Stomach (tissue), 8 donors: ENCODE measurements at regions not wholly inside any gene's neighbourhood (a gene's known extent, or its start where the extent isn't known, plus 50 kb on each side); places are given as distances from the start of the nearest gene placed in this dataset.
"Not testable (repeated sequence)": the region's sequence is repeated elsewhere in the genome, so short reads cannot be mapped to it uniquely, and the experiment has no call there.

Experiments
- DNase-seq, 2 donors: peaks; one replicate each; pipeline versions ENCODE4 v3.0.0 to v3.0.0-alpha.2; 2013 to 2019
- H3K27ac ChIP-seq, 5 donors: fragments of 200-600 bp in 4 of 5; sonication (generic) in 4 of 5; one replicate each; pipeline ENCODE4 v1.5.1; 2013 to 2019; ENCODE audit warnings: mild to moderate bottlenecking in 1 of 5, moderate library complexity in 1 of 5
- H3K27me3 ChIP-seq, 3 donors: fragments of 200-600 bp; sonication (generic); one replicate each; pipeline ENCODE4 v1.5.1; 2017 to 2019; ENCODE audit warnings: mixed run types in 1 of 3
- H3K36me3 ChIP-seq, 4 donors: fragments of 200-600 bp; sonication (generic); 1 replicate in 3 of 4; 2 replicates in 1 of 4; pipeline ENCODE4 v1.5.1; 2016 to 2019
- H3K4me1 ChIP-seq, 4 donors: fragments of 200-600 bp; sonication (generic); one replicate each; pipeline ENCODE4 v1.5.1; 2016 to 2019
- H3K4me3 ChIP-seq, 4 donors: fragments of 200-600 bp; sonication (generic) in 3 of 4; one replicate each; pipeline ENCODE4 v1.5.1; 2016 to 2019; ENCODE audit warnings: mild to moderate bottlenecking in 1 of 4
- H3K9me3 ChIP-seq, 4 donors: fragments of 200-600 bp; sonication (generic); one replicate each; pipeline ENCODE4 v1.5.1; 2016 to 2019
- CTCF ChIP-seq, 7 experiments: fragments of 450-650 bp in 4 of 7; fragments of 200-600 bp in 3 of 7; sonication (generic) in 3 of 7; IDR thresholded peaks; one replicate each; pipeline ENCODE4 v1.5.1; 2016 to 2019; ENCODE audit warnings: antibody characterized with exemption in 7 of 7, control low read depth in 2 of 7, mild to moderate bottlenecking in 1 of 7
- EP300 ChIP-seq: sonication (generic); formaldehyde crosslinking; IDR thresholded peaks from one replicate; pipeline ENCODE4 v1.6.1; 2017; ENCODE audit warnings: antibody characterized with exemption
- POLR2A ChIP-seq, 4 donors: fragments of 450-650 bp; IDR thresholded peaks; one replicate each; pipeline ENCODE4 v1.6.1; 2016; ENCODE audit warnings: antibody characterized with exemption in 4 of 4, control low read depth in 2 of 4, mild to moderate bottlenecking in 1 of 4, moderate library complexity in 1 of 4
- POLR2AphosphoS5 ChIP-seq, 3 donors: sonication (generic); formaldehyde crosslinking; IDR thresholded peaks; one replicate each; pipeline ENCODE4 v1.6.1; 2016; ENCODE audit warnings: antibody characterized with exemption in 3 of 3
- WGBS, 5 donors: extraction: QIAGEN DNeasy Blood & Tissue Kit in 3 of 5; methylation state at CpG; one replicate each; pipeline versions ENCODE4 v1.1.5 to v1.1.7; 2013 to 2018; 5-methylcytosine and 5-hydroxymethylcytosine counted together
- intact Hi-C: fragments of 100-400 bp; cut with DNase I; formaldehyde crosslinking; loops from one replicate; pipeline ENCODE4 v1.15.1; 2023; ENCODE audit warnings: low total_unique reads
- donor health status: healthy with polysubstance abuse.
- donor health status: Bipolar disorder and iron deficiency.
- donor health status: healthy.

GRCh38 chr4:156116991-156117390, 163.3 kb upstream of the CTSO start:
- H3K36me3 ChIP-seq = no peaks in the 10 kb centered on the region
- H3K27me3 ChIP-seq = no peaks in the 10 kb centered on the region
- H3K4me1 ChIP-seq = peaks cover 0 to 7% (median 0%) of the 10 kb centered on the region in 4 donors
- no peak overlapping the region for H3K27ac ChIP-seq
- no peak for DNase-seq
- no peak for TF ChIP-seq CTCF (IDR thresholded peaks at IDR 0.05)
- no peak for TF ChIP-seq POLR2AphosphoS5 (IDR thresholded peaks at IDR 0.05)
- no peak for TF ChIP-seq POLR2A (IDR thresholded peaks at IDR 0.05)
- TF ChIP-seq EP300 = no peak
- intact Hi-C loops = no loop called here
- no peaks in the 10 kb centered on the region for H3K9me3 ChIP-seq
- no peak overlapping the region for H3K4me3 ChIP-seq

DNA sequence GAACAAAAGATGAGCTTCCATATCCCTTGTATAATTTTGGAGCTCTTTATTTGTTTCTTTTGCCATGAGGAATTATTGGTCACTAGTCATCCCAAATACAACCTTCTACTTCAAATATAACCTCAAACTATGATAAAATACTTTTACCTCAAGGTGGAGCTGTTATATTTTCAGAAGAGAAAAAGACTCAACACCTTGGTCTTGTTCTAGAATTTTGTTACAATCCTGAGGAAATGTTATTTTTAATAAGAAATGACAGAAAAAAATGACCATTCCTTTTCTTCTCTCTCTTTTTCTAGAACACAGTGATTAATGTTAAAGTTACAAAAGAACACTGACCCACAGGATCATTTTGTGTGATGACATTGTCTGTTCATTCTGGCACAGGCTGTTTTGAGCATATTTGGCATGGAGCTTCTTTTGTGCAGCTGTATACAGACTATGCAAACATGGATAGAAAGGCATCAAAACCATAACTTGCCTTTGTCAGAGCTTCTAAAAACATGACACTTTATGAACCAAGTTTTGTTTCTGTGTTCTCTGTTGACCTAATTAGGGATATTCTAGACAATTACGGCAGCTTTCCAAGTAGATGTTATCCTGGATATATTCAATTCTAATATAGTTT, 159.6 kb upstream of the CTSO start:
- no peak for DNase-seq
- WGBS, 5 donors = 59 to 80% (median 74%) methylated on average over 1 of the region's 1 CpG

GRCh38 chr4:156111686-156112085, 158.0 kb upstream of the CTSO start:
- WGBS, 5 donors = 32 to 56% (median 49%) methylated on average over 5 of the region's 5 CpGs
- Histone ChIP-seq H3K9me3 (no peaks in the 10 kb centered on the region), H3K27ac (no peak overlapping the region), H3K36me3 (no peaks in the 10 kb centered on the region), H3K4me3 (no peak overlapping the region), H3K4me1 (peaks cover 0 to 7% (median 0%) of the 10 kb centered on the region in 4 donors), H3K27me3 (no peaks in the 10 kb centered on the region)
- no peak for TF ChIP-seq POLR2AphosphoS5 (IDR thresholded peaks at IDR 0.05)
- TF ChIP-seq CTCF (IDR thresholded peaks at IDR 0.05) = no peak
- no peak for TF ChIP-seq EP300
- no peak for TF ChIP-seq POLR2A (IDR thresholded peaks at IDR 0.05)
- DNase-seq = no peak
- intact Hi-C loops = no loop called here

More for the DNA sequence above, 159.6 kb upstream of the CTSO start:
- no peaks in the 10 kb centered on the region for H3K27me3 ChIP-seq
- H3K9me3 ChIP-seq = no peaks in the 10 kb centered on the region
- H3K36me3 ChIP-seq = no peaks in the 10 kb centered on the region
- no peak overlapping the region for H3K4me3 ChIP-seq
- peaks cover 0 to 7% (median 0%) of the 10 kb centered on the region in 4 donors for H3K4me1 ChIP-seq
- H3K27ac ChIP-seq = no peak overlapping the region
- TF ChIP-seq CTCF (IDR thresholded peaks at IDR 0.05) = no peak
- no peak for TF ChIP-seq POLR2A (IDR thresholded peaks at IDR 0.05)
- intact Hi-C loops = no loop called here

- no peaks in the 10 kb centered on the region for H3K36me3 ChIP-seq
- no peaks in the 10 kb centered on the region for H3K9me3 ChIP-seq
- DNase-seq = peak in 1 of 2 donors; percentile 72
- H3K4me3 ChIP-seq = no peak overlapping the region
- no peak overlapping the region for H3K27ac ChIP-seq
- 48 to 56% (median 53%) methylated on average over 11 of the region's 11 CpGs for WGBS, 5 donors
- intact Hi-C loops = no loop called here
- H3K27me3 ChIP-seq = no peaks in the 10 kb centered on the region
- no peak for TF ChIP-seq EP300
- peak in 1 of 3 donors; percentile 8 for TF ChIP-seq POLR2AphosphoS5 (IDR thresholded peaks at IDR 0.05)
- H3K4me1 ChIP-seq = peaks cover 0 to 7% (median 0%) of the 10 kb centered on the region in 4 donors
Observed at GRCh38 chr4:156109943-156110900, 156.6 kb upstream of the CTSO start.

GRCh38 chr4:156109087-156109486, 155.4 kb upstream of the CTSO start:
- H3K27ac ChIP-seq, intact Hi-C loops, H3K9me3 ChIP-seq, H3K27me3 ChIP-seq, H3K4me3 ChIP-seq, H3K36me3 ChIP-seq, DNase-seq, H3K4me1 ChIP-seq: not testable (repeated sequence)
- WGBS, 5 donors = 64 to 88% (median 70%) methylated on average over 1 of the region's 1 CpG
